GM18517 (cell line): ENCODE measurements at regions not wholly inside any gene's neighbourhood (a gene's known extent, or its start where the extent isn't known, plus 50 kb on each side); places are given as distances from the start of the nearest gene placed in this dataset.
"Not testable (repeated sequence)": the region's sequence is repeated elsewhere in the genome, so short reads cannot be mapped to it uniquely, and the experiment has no call there.

Experiments
- ATAC-seq: cut with Tn5 transposase; IDR thresholded peaks from one replicate; pipeline ENCODE4 v1.9.1; 2021; ENCODE audit warnings: mild to moderate bottlenecking, moderate library complexity; ENCODE audit not compliant: unreplicated experiment

GRCh38 chr2:82237994-82238662 lies 1933.6 kb upstream of the LRRTM1 start:
- ATAC-seq: no peak

GRCh38 chr2:82234283-82234874 lies 1929.8 kb upstream of the LRRTM1 start:
- ATAC-seq: no peak

GRCh38 chr2:82233806-82234205 lies 1929.3 kb upstream of the LRRTM1 start:
- no peak for ATAC-seq

GRCh38 chr2:82230406-82230805 lies 1925.9 kb upstream of the LRRTM1 start:
- ATAC-seq: no peak

GRCh38 chr2:82226441-82226840 lies 1921.9 kb upstream of the LRRTM1 start:
- no peak for ATAC-seq

GRCh38 chr2:82224301-82224940 lies 1919.9 kb upstream of the LRRTM1 start:
- no peak for ATAC-seq

GRCh38 chr2:82215212-82215611 lies 1910.7 kb upstream of the LRRTM1 start:
- no peak for ATAC-seq

- no peak for ATAC-seq
These were observed 1894.9 kb upstream of the LRRTM1 start for GRCh38 chr2:82199493-82199852.

GRCh38 chr2:82198809-82199492 lies 1894.4 kb upstream of the LRRTM1 start:
- no peak for ATAC-seq

- ATAC-seq: no peak
These were observed 1877.7 kb upstream of the LRRTM1 start for GRCh38 chr2:82182270-82182669.

GRCh38 chr2:82175210-82175609 lies 1870.7 kb upstream of the LRRTM1 start:
- not testable (repeated sequence) for ATAC-seq

GRCh38 chr2:82172483-82172882 lies 1867.9 kb upstream of the LRRTM1 start:
- ATAC-seq: no peak

- ATAC-seq: no peak
These were observed 1864.8 kb upstream of the LRRTM1 start for GRCh38 chr2:82169379-82169778.

GRCh38 chr2:82165377-82165776 lies 1860.8 kb upstream of the LRRTM1 start:
- ATAC-seq: no peak

GRCh38 chr2:82158150-82158549 lies 1853.6 kb upstream of the LRRTM1 start:
- no peak for ATAC-seq

GRCh38 chr2:82155469-82155868 lies 1850.9 kb upstream of the LRRTM1 start:
- ATAC-seq: no peak

GRCh38 chr2:82143343-82143742 lies 1838.8 kb upstream of the LRRTM1 start:
- ATAC-seq: no peak

GRCh38 chr2:82139979-82140611 lies 1835.5 kb upstream of the LRRTM1 start:
- ATAC-seq: no peak

- ATAC-seq: no peak
These were observed 1832.9 kb upstream of the LRRTM1 start for GRCh38 chr2:82137441-82137840.

GRCh38 chr2:82128051-82128450 lies 1823.5 kb upstream of the LRRTM1 start:
- ATAC-seq: no peak

GRCh38 chr2:82124629-82125028 lies 1820.1 kb upstream of the LRRTM1 start:
- ATAC-seq: no peak
